ENCODE measurements at regions not wholly inside any gene's neighbourhood (a gene's known extent, or its start where the extent isn't known, plus 50 kb on each side); places are given as distances from the start of the nearest gene placed in this dataset.

DNA sequence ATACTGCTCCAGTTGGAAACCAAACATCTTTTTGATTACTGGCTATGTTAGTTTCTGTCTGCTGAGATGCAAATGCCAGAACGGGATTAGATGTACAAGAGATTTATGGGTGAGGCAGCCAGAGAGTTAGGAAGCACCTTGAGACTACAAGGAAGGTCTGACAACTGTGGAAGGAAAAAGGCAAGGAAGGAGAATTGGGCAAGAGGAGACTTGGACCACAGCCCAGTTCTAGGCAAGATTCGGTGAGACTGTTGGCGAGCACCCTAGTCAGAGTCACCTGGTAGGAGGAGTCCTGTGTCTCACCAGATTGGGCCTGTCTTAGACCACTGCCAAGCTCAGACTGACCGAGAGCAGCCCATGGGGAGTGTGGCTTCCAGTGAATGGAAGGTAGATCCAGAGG is 91.8 kb upstream of the F13A1 start:
- DNase-seq (ENCODE audit: low spot score) (no peak), ATAC-seq (ENCODE audit: insufficient number of reproducible peaks, low FRiP score, low read depth) (no peak)
- no peak overlapping the region for H3K27ac ChIP-seq
- no peak overlapping the region for H3K4me3 ChIP-seq
- no peaks in the 10 kb centered on the region for H3K4me1 ChIP-seq (ENCODE audit: control insufficient read depth in 1 of 2, low read depth in 2 of 2)
- H3K27me3 ChIP-seq (replicated peaks; ENCODE audit: insufficient read depth): no peaks in the 10 kb centered on the region
- no peaks in the 10 kb centered on the region for H3K9me3 ChIP-seq
- TF ChIP-seq, protein P1, sequence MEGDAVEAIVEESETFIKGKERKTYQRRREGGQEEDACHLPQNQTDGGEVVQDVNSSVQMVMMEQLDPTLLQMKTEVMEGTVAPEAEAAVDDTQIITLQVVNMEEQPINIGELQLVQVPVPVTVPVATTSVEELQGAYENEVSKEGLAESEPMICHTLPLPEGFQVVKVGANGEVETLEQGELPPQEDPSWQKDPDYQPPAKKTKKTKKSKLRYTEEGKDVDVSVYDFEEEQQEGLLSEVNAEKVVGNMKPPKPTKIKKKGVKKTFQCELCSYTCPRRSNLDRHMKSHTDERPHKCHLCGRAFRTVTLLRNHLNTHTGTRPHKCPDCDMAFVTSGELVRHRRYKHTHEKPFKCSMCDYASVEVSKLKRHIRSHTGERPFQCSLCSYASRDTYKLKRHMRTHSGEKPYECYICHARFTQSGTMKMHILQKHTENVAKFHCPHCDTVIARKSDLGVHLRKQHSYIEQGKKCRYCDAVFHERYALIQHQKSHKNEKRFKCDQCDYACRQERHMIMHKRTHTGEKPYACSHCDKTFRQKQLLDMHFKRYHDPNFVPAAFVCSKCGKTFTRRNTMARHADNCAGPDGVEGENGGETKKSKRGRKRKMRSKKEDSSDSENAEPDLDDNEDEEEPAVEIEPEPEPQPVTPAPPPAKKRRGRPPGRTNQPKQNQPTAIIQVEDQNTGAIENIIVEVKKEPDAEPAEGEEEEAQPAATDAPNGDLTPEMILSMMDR (IDR thresholded peaks at IDR 0.05): no peak
- H3K36me3 ChIP-seq: no peaks in the 10 kb centered on the region

DNA sequence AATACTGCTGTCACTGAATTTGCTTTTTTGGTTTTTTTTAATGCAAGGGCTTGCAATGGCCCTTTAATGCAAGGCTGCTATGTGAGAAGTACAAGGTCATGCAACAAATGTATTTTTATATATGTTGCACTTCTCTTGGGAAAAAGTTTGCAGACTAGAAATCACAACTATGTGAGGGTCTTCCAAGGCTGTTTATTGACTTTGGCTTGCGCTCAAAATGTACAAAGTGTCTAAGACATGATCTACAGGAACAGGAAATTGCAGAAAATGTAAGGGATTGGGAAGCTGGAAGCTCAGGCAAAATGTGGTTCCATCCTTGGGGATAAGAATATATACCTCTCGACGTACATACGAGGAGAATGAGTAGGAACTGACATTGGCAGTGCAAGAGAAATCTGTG is 92.2 kb upstream of the F13A1 start:
- Histone ChIP-seq H3K4me3 (no peak overlapping the region), H3K27me3 (replicated peaks; ENCODE audit: insufficient read depth) (no peaks in the 10 kb centered on the region), H3K27ac (no peak overlapping the region), H3K4me1 (ENCODE audit: control insufficient read depth in 1 of 2, low read depth in 2 of 2) (no peaks in the 10 kb centered on the region), H3K36me3 (no peaks in the 10 kb centered on the region), H3K9me3 (no peaks in the 10 kb centered on the region)
- no peak for DNase-seq (ENCODE audit: low spot score)
- no peak for ATAC-seq (ENCODE audit: insufficient number of reproducible peaks, low FRiP score, low read depth)
- TF ChIP-seq, protein P1 (IDR thresholded peaks at IDR 0.05): no peak

DNA sequence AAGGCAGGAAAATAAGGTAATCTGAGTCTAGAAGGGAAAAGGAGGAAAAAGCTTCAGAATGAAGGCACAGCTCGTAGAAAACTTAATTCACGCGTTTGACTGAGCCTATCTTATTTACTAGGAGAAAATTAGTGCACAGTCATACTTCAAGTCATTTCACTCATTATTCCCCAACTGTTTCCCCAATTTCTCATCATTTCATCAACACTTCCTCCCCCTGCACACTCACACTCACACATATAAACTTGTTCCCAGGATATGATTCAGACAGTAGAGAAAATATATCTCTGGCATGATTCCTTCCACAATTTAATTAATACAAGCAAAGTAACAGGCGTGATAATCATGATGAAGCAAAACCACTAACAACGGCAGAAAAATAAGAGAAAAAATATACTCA is 94.5 kb upstream of the F13A1 start:
- no peaks in the 10 kb centered on the region for H3K27me3 ChIP-seq (replicated peaks; ENCODE audit: insufficient read depth)

DNA sequence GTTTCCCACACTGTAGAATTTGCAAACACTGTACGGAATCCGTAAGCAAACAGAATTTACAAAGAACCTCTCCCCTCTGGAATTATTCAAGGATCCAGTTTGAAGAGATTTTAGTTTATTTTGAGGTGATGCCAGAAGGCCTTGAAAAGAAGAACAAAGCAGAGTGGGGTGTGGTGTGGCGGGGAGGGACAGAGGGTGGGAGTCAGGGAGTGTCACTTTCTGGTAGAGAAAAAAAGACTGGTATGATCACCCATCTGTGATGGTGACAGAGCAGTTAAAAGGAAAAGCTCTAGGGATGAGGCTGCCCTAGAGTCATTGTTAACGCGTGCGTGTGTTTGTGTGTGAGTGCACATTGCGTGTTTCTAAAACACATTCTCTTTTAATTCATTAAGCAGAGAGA is 97.0 kb upstream of the F13A1 start:
- Histone ChIP-seq H3K27me3 (replicated peaks; ENCODE audit: insufficient read depth) (no peaks in the 10 kb centered on the region), H3K27ac (no peak overlapping the region), H3K4me3 (no peak overlapping the region), H3K36me3 (no peaks in the 10 kb centered on the region), H3K4me1 (ENCODE audit: control insufficient read depth in 1 of 2, low read depth in 2 of 2) (no peaks in the 10 kb centered on the region), H3K9me3 (no peaks in the 10 kb centered on the region)
- ATAC-seq (ENCODE audit: insufficient number of reproducible peaks, low FRiP score, low read depth) (no peak), DNase-seq (ENCODE audit: low spot score) (no peak)
- TF ChIP-seq, protein P1 (IDR thresholded peaks at IDR 0.05): no peak

More for the DNA sequence above, 94.5 kb upstream of the F13A1 start:
- DNase-seq (ENCODE audit: low spot score) (no peak), ATAC-seq (ENCODE audit: insufficient number of reproducible peaks, low FRiP score, low read depth) (no peak)
- TF ChIP-seq, protein P1 (IDR thresholded peaks at IDR 0.05): no peak
- Histone ChIP-seq H3K4me3 (no peak overlapping the region), H3K36me3 (no peaks in the 10 kb centered on the region), H3K27ac (no peak overlapping the region), H3K9me3 (no peaks in the 10 kb centered on the region), H3K4me1 (ENCODE audit: control insufficient read depth in 1 of 2, low read depth in 2 of 2) (no peaks in the 10 kb centered on the region)

DNA sequence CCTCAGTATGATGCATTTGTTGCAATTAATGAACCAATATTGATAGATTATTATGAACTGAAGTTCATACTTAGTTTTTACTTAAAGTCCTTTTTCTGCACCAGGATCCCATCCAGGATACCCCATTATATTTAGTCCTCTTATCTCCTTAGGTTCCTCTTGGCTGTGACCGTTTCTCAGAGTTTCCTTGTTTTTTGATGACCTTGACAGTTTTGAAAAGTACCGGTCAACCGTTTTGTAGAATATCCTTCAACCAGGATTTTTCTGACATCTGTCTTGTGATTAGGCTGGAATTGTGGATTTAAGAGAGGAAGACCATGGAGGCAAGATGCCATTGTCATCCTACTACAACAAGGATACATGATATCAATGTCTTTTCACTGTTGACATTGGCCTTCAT is 98.0 kb upstream of the F13A1 start:
- Histone ChIP-seq H3K4me3 (no peak overlapping the region), H3K4me1 (ENCODE audit: control insufficient read depth in 1 of 2, low read depth in 2 of 2) (no peaks in the 10 kb centered on the region), H3K27me3 (replicated peaks; ENCODE audit: insufficient read depth) (no peaks in the 10 kb centered on the region), H3K36me3 (no peaks in the 10 kb centered on the region), H3K9me3 (peaks cover 1% of the 10 kb centered on the region), H3K27ac (no peak overlapping the region)
- TF ChIP-seq, protein P1 (IDR thresholded peaks at IDR 0.05): no peak
- ATAC-seq (ENCODE audit: insufficient number of reproducible peaks, low FRiP score, low read depth): no peak
- no peak for DNase-seq (ENCODE audit: low spot score)

All from thoracic aorta (tissue), 2 donors.